Esophagus (tissue), 2 donors: ENCODE measurements at regions not wholly inside any gene's neighbourhood (a gene's known extent, or its start where the extent isn't known, plus 50 kb on each side); places are given as distances from the start of the nearest gene placed in this dataset.

Source experiments
- H3K27ac ChIP-seq, 2 donors: one replicate each; pipeline ENCODE4 v1.5.1; 2013; ENCODE audit warnings: low read depth in 2 of 2, mild to moderate bottlenecking in 2 of 2, inconsistent platforms in 1 of 2, low read length in 1 of 2, moderate library complexity in 1 of 2
- H3K27me3 ChIP-seq, 2 donors: one replicate each; pipeline ENCODE4 v1.6.1; 2013; ENCODE audit warnings: low read length in 2 of 2, control low read depth in 1 of 2, mild to moderate bottlenecking in 1 of 2; ENCODE audit not compliant: insufficient read depth in 2 of 2, control insufficient read depth in 1 of 2
- H3K36me3 ChIP-seq, 2 donors: one replicate each; pipeline ENCODE4 v1.6.1; 2013; ENCODE audit warnings: low read length in 1 of 2; ENCODE audit not compliant: control insufficient read depth in 2 of 2, insufficient read depth in 2 of 2
- H3K4me1 ChIP-seq, 2 donors: one replicate each; pipeline ENCODE4 v1.6.1; 2013; ENCODE audit warnings: low read length in 1 of 2; ENCODE audit not compliant: control insufficient read depth in 2 of 2, insufficient read depth in 2 of 2
- H3K4me3 ChIP-seq, 2 donors: one replicate each; pipeline ENCODE4 v1.5.1; 2013; ENCODE audit warnings: low read length in 2 of 2, mild to moderate bottlenecking in 2 of 2, low read depth in 1 of 2, moderate library complexity in 1 of 2
- H3K9me3 ChIP-seq, 2 donors: one replicate each; pipeline ENCODE4 v1.6.1; 2013; ENCODE audit warnings: mild to moderate bottlenecking in 2 of 2, low read depth in 1 of 2, low read length in 1 of 2, moderate library complexity in 1 of 2; ENCODE audit not compliant: control insufficient read depth in 2 of 2, insufficient read depth in 1 of 2
- WGBS, 2 donors: extraction: QIAGEN DNeasy Blood & Tissue Kit; methylation state at CpG; one replicate each; pipeline ENCODE4 v1.1.7; 2013; 5-methylcytosine and 5-hydroxymethylcytosine counted together
- donor health status: healthy with polysubstance abuse.
- donor health status: Bipolar disorder and iron deficiency.

GRCh38 chr1:239164451-239165180 lies 221.8 kb upstream of the CHRM3 start:
- WGBS, 2 donors: 57 to 61% methylated on average over 4 of the region's 4 CpGs

GRCh38 chr1:239155466-239156091 lies 230.8 kb upstream of the CHRM3 start:
- WGBS, 2 donors: 61 to 67% methylated on average over 3 of the region's 3 CpGs
- Histone ChIP-seq H3K4me1 (no peaks in the 10 kb centered on the region), H3K27me3 (no peaks in the 10 kb centered on the region), H3K4me3 (no peak overlapping the region), H3K9me3 (no peaks in the 10 kb centered on the region), H3K36me3 (no peaks in the 10 kb centered on the region), H3K27ac (no peak overlapping the region)

More at GRCh38 chr1:239164451-239165180, 221.8 kb upstream of the CHRM3 start:
- Histone ChIP-seq H3K9me3 (no peaks in the 10 kb centered on the region), H3K4me3 (no peak overlapping the region), H3K4me1 (no peaks in the 10 kb centered on the region), H3K27ac (no peak overlapping the region), H3K27me3 (no peaks in the 10 kb centered on the region), H3K36me3 (no peaks in the 10 kb centered on the region)

GRCh38 chr1:239151937-239152336 lies 234.4 kb upstream of the CHRM3 start:
- Histone ChIP-seq H3K9me3 (no peaks in the 10 kb centered on the region), H3K36me3 (no peaks in the 10 kb centered on the region)

GRCh38 chr1:239140968-239141367 lies 245.4 kb upstream of the CHRM3 start:
- WGBS, 2 donors: 85 to 88% methylated on average over 4 of the region's 4 CpGs
- H3K9me3 ChIP-seq: peaks cover 0 to 4% of the 10 kb centered on the region in 2 donors
- no peaks in the 10 kb centered on the region for H3K36me3 ChIP-seq
- no peaks in the 10 kb centered on the region for H3K27me3 ChIP-seq
- no peak overlapping the region for H3K27ac ChIP-seq
- no peak overlapping the region for H3K4me3 ChIP-seq
- no peaks in the 10 kb centered on the region for H3K4me1 ChIP-seq

More at GRCh38 chr1:239151937-239152336, 234.4 kb upstream of the CHRM3 start:
- 65 to 82% methylated on average over 2 of the region's 2 CpGs for WGBS, 2 donors
- no peak overlapping the region for H3K4me3 ChIP-seq
- no peak overlapping the region for H3K27ac ChIP-seq
- no peaks in the 10 kb centered on the region for H3K27me3 ChIP-seq
- no peaks in the 10 kb centered on the region for H3K4me1 ChIP-seq

- WGBS, 2 donors: 79% methylated on average over 5 of the region's 5 CpGs
Measured at GRCh38 chr1:239139801-239140200, 246.6 kb upstream of the CHRM3 start.

GRCh38 chr1:239128541-239128940 lies 257.8 kb upstream of the CHRM3 start:
- Histone ChIP-seq H3K4me1 (no peaks in the 10 kb centered on the region), H3K4me3 (no peak overlapping the region), H3K27me3 (no peaks in the 10 kb centered on the region), H3K27ac (no peak overlapping the region), H3K9me3 (no peaks in the 10 kb centered on the region), H3K36me3 (no peaks in the 10 kb centered on the region)
- 66 to 67% methylated on average over 3 of the region's 3 CpGs for WGBS, 2 donors

More at GRCh38 chr1:239139801-239140200, 246.6 kb upstream of the CHRM3 start:
- no peaks in the 10 kb centered on the region for H3K4me1 ChIP-seq
- no peaks in the 10 kb centered on the region for H3K27me3 ChIP-seq
- no peaks in the 10 kb centered on the region for H3K36me3 ChIP-seq
- peaks cover 0 to 4% of the 10 kb centered on the region in 2 donors for H3K9me3 ChIP-seq
- H3K27ac ChIP-seq: no peak overlapping the region
- no peak overlapping the region for H3K4me3 ChIP-seq

- Histone ChIP-seq H3K4me1 (no peaks in the 10 kb centered on the region), H3K4me3 (no peak overlapping the region), H3K27ac (no peak overlapping the region), H3K9me3 (no peaks in the 10 kb centered on the region), H3K27me3 (no peaks in the 10 kb centered on the region), H3K36me3 (no peaks in the 10 kb centered on the region)
- 56 to 74% methylated on average over 3 of the region's 3 CpGs for WGBS, 2 donors
Measured at GRCh38 chr1:239126884-239127283, 259.5 kb upstream of the CHRM3 start.

- Histone ChIP-seq H3K4me3 (no peak overlapping the region), H3K27ac (no peak overlapping the region), H3K4me1 (no peaks in the 10 kb centered on the region), H3K9me3 (no peaks in the 10 kb centered on the region), H3K27me3 (no peaks in the 10 kb centered on the region), H3K36me3 (no peaks in the 10 kb centered on the region)
Measured at GRCh38 chr1:239125893-239126292, 260.5 kb upstream of the CHRM3 start.

GRCh38 chr1:239125027-239125426 lies 261.3 kb upstream of the CHRM3 start:
- Histone ChIP-seq H3K36me3 (no peaks in the 10 kb centered on the region), H3K9me3 (no peaks in the 10 kb centered on the region), H3K27me3 (no peaks in the 10 kb centered on the region), H3K4me3 (no peak overlapping the region), H3K27ac (no peak overlapping the region), H3K4me1 (no peaks in the 10 kb centered on the region)
- 59 to 66% methylated on average over 4 of the region's 4 CpGs for WGBS, 2 donors

GRCh38 chr1:239123260-239123659 lies 263.1 kb upstream of the CHRM3 start:
- WGBS, 2 donors: 75 to 76% methylated on average over 4 of the region's 4 CpGs
- Histone ChIP-seq H3K27me3 (no peaks in the 10 kb centered on the region), H3K9me3 (peaks cover 0 to 2% of the 10 kb centered on the region in 2 donors), H3K36me3 (no peaks in the 10 kb centered on the region), H3K27ac (no peak overlapping the region), H3K4me1 (no peaks in the 10 kb centered on the region), H3K4me3 (no peak overlapping the region)
